ENCODE measurements at regions not wholly inside any gene's neighbourhood (a gene's known extent, or its start where the extent isn't known, plus 50 kb on each side); places are given as distances from the start of the nearest gene placed in this dataset.

GRCh38 chr2:83742117-83742782 is 716.8 kb downstream of the SUCLG1 start:
- H3K4me3 ChIP-seq (replicated peaks in 1 of 2; ENCODE audit: low read depth in 2 of 2, low read length in 2 of 2), result no peak overlapping the region
- TF ChIP-seq CTCF (IDR thresholded peaks at IDR 0.05; ENCODE audit: low read depth, low read length), result peak; percentile 2
- DNase-seq (ENCODE audit: low read depth in 2 of 2), result peak; percentile 54 to 56

- DNase-seq (ENCODE audit: low read depth in 2 of 2), result no peak
- H3K4me3 ChIP-seq (replicated peaks in 1 of 2; ENCODE audit: low read depth in 2 of 2, low read length in 2 of 2), result no peak overlapping the region
- no peak for TF ChIP-seq CTCF (IDR thresholded peaks at IDR 0.05; ENCODE audit: low read depth, low read length)
Measured at GRCh38 chr2:83730223-83730622, 728.9 kb downstream of the SUCLG1 start.

- no peak for DNase-seq (ENCODE audit: low read depth in 2 of 2)
- H3K4me3 ChIP-seq (replicated peaks in 1 of 2; ENCODE audit: low read depth in 2 of 2, low read length in 2 of 2), result no peak overlapping the region
- TF ChIP-seq CTCF (IDR thresholded peaks at IDR 0.05; ENCODE audit: low read depth, low read length), result no peak
Measured at GRCh38 chr2:83725735-83726134, 733.3 kb downstream of the SUCLG1 start.

- H3K4me3 ChIP-seq (replicated peaks in 1 of 2; ENCODE audit: low read depth in 2 of 2, low read length in 2 of 2), result no peak overlapping the region
- no peak for TF ChIP-seq CTCF (IDR thresholded peaks at IDR 0.05; ENCODE audit: low read depth, low read length)
- no peak for DNase-seq (ENCODE audit: low read depth in 2 of 2)
Measured at GRCh38 chr2:83705146-83705545, 753.9 kb downstream of the SUCLG1 start.

- TF ChIP-seq CTCF (IDR thresholded peaks at IDR 0.05; ENCODE audit: low read depth, low read length), result no peak
- DNase-seq (ENCODE audit: low read depth in 2 of 2), result no peak
- no peak overlapping the region for H3K4me3 ChIP-seq (replicated peaks in 1 of 2; ENCODE audit: low read depth in 2 of 2, low read length in 2 of 2)
Measured at GRCh38 chr2:83703598-83703997, 755.5 kb downstream of the SUCLG1 start.

- no peak overlapping the region for H3K4me3 ChIP-seq (replicated peaks in 1 of 2; ENCODE audit: low read depth in 2 of 2, low read length in 2 of 2)
- DNase-seq (ENCODE audit: low read depth in 2 of 2), result no peak
- TF ChIP-seq CTCF (IDR thresholded peaks at IDR 0.05; ENCODE audit: low read depth, low read length), result no peak
Measured at GRCh38 chr2:83696838-83697237, 762.2 kb downstream of the SUCLG1 start.

GRCh38 chr2:83695530-83695929 is 763.5 kb downstream of the SUCLG1 start:
- H3K4me3 ChIP-seq (replicated peaks in 1 of 2; ENCODE audit: low read depth in 2 of 2, low read length in 2 of 2), result no peak overlapping the region
- no peak for DNase-seq (ENCODE audit: low read depth in 2 of 2)
- TF ChIP-seq CTCF (IDR thresholded peaks at IDR 0.05; ENCODE audit: low read depth, low read length), result no peak
